GM10248 (cell line): ENCODE measurements at regions not wholly inside any gene's neighbourhood (a gene's known extent, or its start where the extent isn't known, plus 50 kb on each side); places are given as distances from the start of the nearest gene placed in this dataset.

Source experiments
- CTCF ChIA-PET: fragments of 300-600 bp; sonication (Branson Sonifier 250); formaldehyde crosslinking; extraction: SDS; loops from one replicate; lab custom pipeline; 2021; ENCODE audit warnings: antibody characterized with exemption; lab: Yijun Ruan, JAX
- POLR2A ChIA-PET: fragments of 350-650 bp; sonication (Branson Sonifier 250); formaldehyde crosslinking; extraction: SDS; loops from one replicate; lab custom pipeline; 2020; ENCODE audit warnings: antibody characterized with exemption; lab: Yijun Ruan, JAX
- DNase-seq: peaks from one replicate; pipeline ENCODE4 v3.0.0; 2012; ENCODE audit errors: extremely low spot score
- CTCF ChIP-seq: IDR thresholded peaks from 2 replicates; pipeline ENCODE4 v1.5.1; 2012; ENCODE audit warnings: mild to moderate bottlenecking, low read depth; ENCODE audit errors: extremely low read depth, missing control alignments, control extremely low read depth

GRCh38 chr16:89039756-89040155 lies 53.9 kb upstream of the ACSF3 start:
- CTCF ChIA-PET, result interaction anchor here (1.4 kb wide), 1 partner anchor 68 kb away, joined by 4 read pairs; no protein-coding TSS in a partner anchor
- POLR2A ChIA-PET, result no interaction called here
- no peak for TF ChIP-seq CTCF
- DNase-seq, result no peak

- POLR2A ChIA-PET, result no interaction called here
- no peak for TF ChIP-seq CTCF
- DNase-seq, result no peak
- CTCF ChIA-PET, result interaction anchor here (1.0 to 1.4 kb wide), 2 partner anchors 23 to 69 kb away, joined by 3 to 4 read pairs; no protein-coding TSS in a partner anchor
Observed at GRCh38 chr16:89040391-89040790, 53.3 kb upstream of the ACSF3 start.

GRCh38 chr16:89040861-89041570 lies 52.6 kb upstream of the ACSF3 start:
- TF ChIP-seq CTCF, result no peak
- DNase-seq, result no peak
- ChIA-PET CTCF (interaction anchor here (1.0 kb wide), 1 partner anchor 22 kb away, joined by 3 read pairs; no protein-coding TSS in a partner anchor), POLR2A (no interaction called here)

GRCh38 chr16:89041571-89042481 lies 51.8 kb upstream of the ACSF3 start:
- no peak for DNase-seq
- ChIA-PET CTCF (no interaction called here), POLR2A (no interaction called here)
- TF ChIP-seq CTCF, result no peak

- DNase-seq, result no peak
- ChIA-PET CTCF (interaction anchor here (0.6 kb wide), 1 partner anchor 9 kb away, joined by 3 read pairs; no protein-coding TSS in a partner anchor), POLR2A (no interaction called here)
- TF ChIP-seq CTCF, result no peak
Observed at GRCh38 chr16:89042711-89043551, 50.7 kb upstream of the ACSF3 start.
